Natural killer cell treated with Interleukin-12 subunit alpha and Interleukin-12 subunit beta and Interleukin-15 and Interleukin-18, amount 100 ng/mL, for 72 hours (primary cell): ENCODE measurements at regions not wholly inside any gene's neighbourhood (a gene's known extent, or its start where the extent isn't known, plus 50 kb on each side); places are given as distances from the start of the nearest gene placed in this dataset.

ENCODE experiments used
- ATAC-seq, 2 donors: fragments of 150-1000 bp; cut with Tn5 transposase in 1 of 2; sonication (Bioruptor Pico), chemical (Tn5 transposase) in 1 of 2; 2 replicates each; pipeline ENCODE4 v1.10.0; 2021
- DNase-seq: peaks from one replicate; pipeline ENCODE4 v3.0.0; 2022; ENCODE audit warnings: low spot score
- H3K27ac Mint-ChIP-seq, 2 donors: 1 replicate in 1 of 2; 2 replicates in 1 of 2; pipeline ENCODE4 v1.8.0; 2022; ENCODE audit warnings: mixed read lengths in 2 of 2, mild to moderate bottlenecking in 1 of 2, moderate library complexity in 1 of 2
- H3K27me3 Mint-ChIP-seq, 2 donors: 1 replicate in 1 of 2; 2 replicates in 1 of 2; pipeline ENCODE4 v1.8.0; 2022; ENCODE audit warnings: mixed read lengths in 2 of 2
- H3K36me3 Mint-ChIP-seq: one replicate; pipeline ENCODE4 v1.8.0; 2022; ENCODE audit warnings: mixed read lengths
- H3K4me1 Mint-ChIP-seq, 2 donors: 1 replicate in 1 of 2; 2 replicates in 1 of 2; pipeline ENCODE4 v1.8.0; 2022; ENCODE audit warnings: low read depth in 2 of 2, mixed read lengths in 2 of 2, mild to moderate bottlenecking in 1 of 2
- H3K4me3 Mint-ChIP-seq: one replicate; pipeline ENCODE4 v1.8.0; 2022; ENCODE audit warnings: mixed read lengths
- H3K9me3 Mint-ChIP-seq: 2 replicates; pipeline ENCODE4 v1.8.0; 2022; ENCODE audit warnings: mixed read lengths

DNA sequence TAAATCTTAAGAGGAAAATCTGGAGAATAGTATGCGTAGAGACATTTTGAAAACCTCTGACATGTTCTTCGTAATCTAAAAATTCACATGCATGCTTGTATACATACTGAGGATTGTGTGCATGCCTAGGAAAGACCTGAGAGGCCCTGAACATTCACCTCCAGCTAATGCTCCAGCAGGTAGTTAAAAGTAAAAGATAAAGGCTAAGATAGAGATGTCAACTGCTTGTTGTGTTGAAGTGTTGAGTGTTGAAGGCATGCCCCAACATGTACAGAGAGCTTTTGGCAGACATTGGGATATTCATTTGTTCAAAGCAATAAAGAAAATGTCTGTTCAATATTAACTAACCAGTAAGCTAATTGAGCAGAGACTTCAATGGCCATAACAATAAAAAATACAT, 118.6 kb upstream of the SYT1 start:
- Mint-ChIP-seq H3K4me1 (no peaks in the 10 kb centered on the region), H3K9me3 (peaks cover 17% of the 10 kb centered on the region), H3K27ac (no peak overlapping the region), H3K27me3 (no peaks in the 10 kb centered on the region), H3K4me3 (no peak overlapping the region), H3K36me3 (peaks cover 5% of the 10 kb centered on the region)
- DNase-seq, result no peak
- ATAC-seq, result no peak

DNA sequence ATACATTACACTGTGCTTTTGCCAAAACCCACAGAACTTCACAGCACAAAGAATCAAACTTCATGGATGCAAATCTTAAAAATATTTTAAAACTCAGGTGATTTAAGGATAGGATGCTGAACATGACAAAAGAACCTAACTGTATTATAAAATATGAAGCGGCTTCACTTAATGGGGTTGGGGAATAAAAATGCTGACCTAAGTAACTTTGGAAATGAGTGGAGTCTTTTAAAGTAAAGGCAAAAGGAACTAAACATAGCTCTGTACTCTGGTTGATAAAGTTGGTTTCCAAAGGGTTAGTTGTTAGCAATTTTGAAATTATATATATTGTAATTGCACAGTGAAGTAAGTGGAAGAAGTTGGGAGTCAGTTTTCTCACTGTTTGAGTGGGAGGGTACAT, 111.5 kb upstream of the SYT1 start:
- peaks cover 12% of the 10 kb centered on the region for H3K9me3 Mint-ChIP-seq
- ATAC-seq (no peak), DNase-seq (no peak)
- H3K27me3 Mint-ChIP-seq, result no peaks in the 10 kb centered on the region
- no peaks in the 10 kb centered on the region for H3K4me1 Mint-ChIP-seq
- peaks cover 5% of the 10 kb centered on the region for H3K36me3 Mint-ChIP-seq
- no peak overlapping the region for H3K27ac Mint-ChIP-seq
- no peak overlapping the region for H3K4me3 Mint-ChIP-seq

DNA sequence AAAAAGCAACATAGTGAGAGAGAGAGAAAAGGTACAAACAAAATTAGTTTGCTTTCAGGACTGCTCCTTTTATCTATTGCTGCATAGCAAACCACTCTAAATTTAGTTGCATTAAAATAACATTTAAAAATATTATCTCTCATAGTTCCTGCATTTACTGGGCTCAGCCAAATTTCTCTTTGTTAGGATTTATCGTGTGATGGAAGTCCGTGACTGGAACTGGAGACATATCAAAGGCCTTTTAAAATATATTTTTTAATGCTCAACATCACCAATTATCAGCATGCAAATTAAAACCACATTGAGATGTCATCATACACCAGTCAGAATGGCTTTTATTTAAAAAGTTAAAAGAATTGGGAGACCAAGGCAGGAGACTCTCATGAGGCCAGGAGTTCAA, 107.6 kb upstream of the SYT1 start:
- H3K4me3 Mint-ChIP-seq, result no peak overlapping the region
- no peaks in the 10 kb centered on the region for H3K4me1 Mint-ChIP-seq
- ATAC-seq (no peak), DNase-seq (no peak)
- no peaks in the 10 kb centered on the region for H3K36me3 Mint-ChIP-seq
- H3K27ac Mint-ChIP-seq, result no peak overlapping the region
- H3K27me3 Mint-ChIP-seq, result no peaks in the 10 kb centered on the region
- H3K9me3 Mint-ChIP-seq, result peaks cover 11% of the 10 kb centered on the region

DNA sequence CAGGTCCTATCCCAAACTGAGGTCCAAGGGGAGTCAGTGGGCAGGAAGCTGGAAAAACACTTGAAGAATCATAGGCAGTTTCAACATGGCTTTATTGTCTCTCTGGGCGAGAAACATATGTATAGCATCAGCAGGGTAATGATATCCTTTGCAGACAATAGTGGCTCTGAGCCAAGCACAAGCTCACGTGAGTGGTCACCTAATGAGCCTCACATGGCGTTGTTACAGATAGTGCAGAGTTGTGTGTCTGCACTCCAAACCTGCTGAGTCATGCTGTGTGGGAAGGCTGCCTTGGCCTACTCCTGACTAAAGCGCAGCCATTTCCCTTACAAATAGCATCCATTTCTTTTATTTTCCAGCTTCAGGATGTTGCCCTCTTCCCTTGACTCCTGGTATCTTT, 105.2 kb upstream of the SYT1 start:
- no peaks in the 10 kb centered on the region for H3K27me3 Mint-ChIP-seq
- no peak for ATAC-seq

DNA sequence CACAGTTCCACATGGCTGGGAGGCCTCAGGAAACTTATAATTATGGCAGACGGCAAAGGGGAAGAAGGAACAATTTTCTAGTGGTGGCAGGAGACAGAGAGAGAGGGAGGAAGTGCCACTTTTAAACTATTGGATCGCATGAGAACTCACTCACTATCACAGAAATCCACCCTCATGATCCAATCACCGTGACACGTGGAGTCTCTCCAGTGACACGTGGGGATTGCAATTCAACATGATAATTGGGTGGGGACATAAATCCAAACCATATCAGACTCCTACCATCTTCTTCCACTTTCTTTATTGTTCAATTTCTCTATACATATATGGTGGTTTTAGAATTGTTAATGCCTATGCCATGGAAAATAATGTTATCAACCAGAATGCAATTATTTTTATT, 103.7 kb upstream of the SYT1 start:
- no peak overlapping the region for H3K4me3 Mint-ChIP-seq
- no peak for DNase-seq
- no peak for ATAC-seq
- peaks cover 6% of the 10 kb centered on the region for H3K9me3 Mint-ChIP-seq
- H3K27ac Mint-ChIP-seq, result no peak overlapping the region
- no peaks in the 10 kb centered on the region for H3K36me3 Mint-ChIP-seq
- no peaks in the 10 kb centered on the region for H3K4me1 Mint-ChIP-seq
- no peaks in the 10 kb centered on the region for H3K27me3 Mint-ChIP-seq

More for the DNA sequence above, 105.2 kb upstream of the SYT1 start:
- Mint-ChIP-seq H3K4me1 (no peaks in the 10 kb centered on the region), H3K36me3 (no peaks in the 10 kb centered on the region), H3K9me3 (peaks cover 8% of the 10 kb centered on the region), H3K27ac (no peak overlapping the region), H3K4me3 (no peak overlapping the region)
- no peak for DNase-seq

DNA sequence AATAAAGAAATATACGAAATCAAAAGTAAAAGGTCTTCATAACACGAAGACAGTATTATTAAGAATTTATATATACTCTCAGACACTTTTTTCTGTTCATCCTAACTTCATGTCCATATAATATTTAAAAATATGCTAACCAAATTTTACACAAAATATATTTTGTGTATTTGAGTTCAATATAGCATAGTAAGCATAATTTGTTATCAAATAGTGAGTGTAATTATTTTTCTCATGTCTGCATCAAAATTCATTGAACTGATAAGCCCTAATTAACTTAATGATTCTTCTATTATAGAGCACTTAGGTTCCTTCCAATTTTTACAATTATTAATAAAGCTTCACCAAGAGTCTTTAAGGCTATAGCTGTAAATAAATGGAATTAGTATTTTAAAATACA, 99.7 kb upstream of the SYT1 start:
- no peaks in the 10 kb centered on the region for H3K36me3 Mint-ChIP-seq
- DNase-seq (no peak), ATAC-seq (no peak)
- no peak overlapping the region for H3K4me3 Mint-ChIP-seq
- no peaks in the 10 kb centered on the region for H3K4me1 Mint-ChIP-seq
- no peak overlapping the region for H3K27ac Mint-ChIP-seq
- H3K9me3 Mint-ChIP-seq, result peaks cover 7% of the 10 kb centered on the region
- no peaks in the 10 kb centered on the region for H3K27me3 Mint-ChIP-seq

DNA sequence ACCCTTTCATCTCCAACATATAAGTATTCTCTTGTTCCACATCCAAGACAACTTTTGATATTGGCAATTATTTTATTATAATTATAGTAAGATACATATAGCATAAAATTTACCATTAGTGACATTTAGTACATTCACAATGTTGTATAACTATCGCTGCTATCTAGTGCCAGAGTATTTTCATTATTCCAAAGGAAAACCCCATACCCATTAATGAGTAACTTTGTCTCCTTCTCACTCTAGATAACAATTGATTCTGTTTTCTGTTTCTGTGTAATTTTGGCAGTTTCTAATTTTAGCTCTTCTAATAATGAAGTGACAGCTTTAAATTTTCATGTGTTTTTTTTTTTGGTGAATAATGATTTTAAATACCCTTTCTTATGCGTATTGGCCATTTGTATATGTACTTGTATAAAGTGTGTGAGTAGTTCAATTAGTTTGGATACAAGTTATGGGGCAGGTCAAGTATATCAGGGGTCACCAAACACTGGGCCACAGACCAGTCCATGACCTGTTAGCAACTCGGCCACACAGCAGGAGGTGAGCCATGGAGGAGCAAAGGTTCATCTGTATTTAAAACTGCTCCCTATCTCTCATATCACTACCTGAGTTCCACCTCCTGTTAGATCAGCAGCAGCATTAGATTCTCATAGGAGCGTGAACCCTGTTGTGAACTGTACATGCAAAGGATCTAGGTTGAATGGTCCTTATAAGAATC, 97.2 kb upstream of the SYT1 start:
- Mint-ChIP-seq H3K4me3 (no peak overlapping the region), H3K27me3 (no peaks in the 10 kb centered on the region), H3K27ac (no peak overlapping the region), H3K36me3 (no peaks in the 10 kb centered on the region), H3K4me1 (no peaks in the 10 kb centered on the region), H3K9me3 (peaks cover 8% of the 10 kb centered on the region)
- ATAC-seq, result no peak
- DNase-seq, result no peak

DNA sequence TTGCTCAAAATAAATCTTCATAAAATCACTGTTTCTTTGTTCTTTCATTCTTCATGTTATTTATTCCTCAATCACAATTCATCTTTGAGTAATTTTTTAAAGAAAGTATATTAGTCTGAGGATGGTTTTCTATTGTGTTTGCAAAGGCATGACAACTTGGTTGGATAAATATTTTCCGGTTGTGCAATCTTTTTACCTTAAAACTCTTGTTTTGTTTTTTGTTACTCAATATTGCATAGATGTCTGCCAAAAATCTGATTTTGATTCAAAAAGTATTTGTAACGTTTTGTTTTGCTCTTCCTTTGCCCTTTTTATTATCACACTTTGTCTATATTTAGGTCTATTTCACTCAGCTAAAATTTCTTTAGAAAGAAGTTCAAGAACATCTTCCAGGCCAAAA, 86.2 kb upstream of the SYT1 start:
- Mint-ChIP-seq H3K36me3 (no peaks in the 10 kb centered on the region), H3K9me3 (peaks cover 4% of the 10 kb centered on the region), H3K27ac (no peak overlapping the region), H3K4me1 (no peaks in the 10 kb centered on the region), H3K4me3 (no peak overlapping the region), H3K27me3 (no peaks in the 10 kb centered on the region)
- DNase-seq (no peak), ATAC-seq (no peak)

DNA sequence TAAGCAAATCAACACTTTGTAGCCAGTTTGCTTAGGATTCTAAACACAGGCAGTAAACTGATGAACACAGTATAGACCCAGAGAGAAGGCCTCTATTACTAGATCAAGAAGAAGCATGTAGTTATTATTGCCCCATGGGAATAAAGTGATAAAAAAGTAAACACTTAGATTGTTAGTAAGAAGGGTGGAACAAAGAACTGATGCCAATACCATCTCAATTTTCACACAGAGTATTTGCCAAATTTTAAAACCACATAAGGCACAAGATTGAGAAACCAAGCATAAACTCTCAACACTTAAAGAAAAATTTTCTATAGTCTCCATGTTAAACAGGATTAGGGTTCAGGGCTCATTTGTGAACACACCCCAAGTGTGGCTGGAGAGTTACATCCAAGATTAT, 77.0 kb upstream of the SYT1 start:
- Mint-ChIP-seq H3K4me3 (no peak overlapping the region), H3K36me3 (no peaks in the 10 kb centered on the region), H3K4me1 (no peaks in the 10 kb centered on the region), H3K27ac (no peak overlapping the region), H3K27me3 (no peaks in the 10 kb centered on the region), H3K9me3 (peaks cover 5% of the 10 kb centered on the region)
- no peak for ATAC-seq
- DNase-seq, result no peak

DNA sequence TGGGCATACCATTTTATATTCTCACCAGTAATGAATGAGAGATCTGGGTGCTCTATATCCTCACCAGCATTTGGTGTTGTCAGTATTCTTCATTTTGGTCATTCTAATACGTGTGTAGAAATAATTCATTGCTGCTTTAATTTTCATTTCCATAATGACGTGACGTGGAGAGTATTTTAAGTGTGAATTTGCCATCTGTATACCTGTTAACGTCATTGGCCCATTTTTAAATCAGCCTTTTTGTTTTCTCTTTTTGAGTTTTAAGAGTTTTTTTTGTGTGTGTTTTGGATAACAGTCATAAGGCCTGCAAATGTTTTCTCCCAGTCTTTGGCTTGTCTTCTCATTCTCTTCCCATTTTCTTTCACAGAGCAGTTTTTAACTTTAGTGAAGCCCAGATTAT, 74.4 kb upstream of the SYT1 start:
- H3K36me3 Mint-ChIP-seq, result no peaks in the 10 kb centered on the region
- no peak for ATAC-seq
- H3K27me3 Mint-ChIP-seq, result no peaks in the 10 kb centered on the region
- no peak overlapping the region for H3K4me3 Mint-ChIP-seq
- peaks cover 13% of the 10 kb centered on the region for H3K9me3 Mint-ChIP-seq
- no peak for DNase-seq
- no peak overlapping the region for H3K27ac Mint-ChIP-seq
- no peaks in the 10 kb centered on the region for H3K4me1 Mint-ChIP-seq

DNA sequence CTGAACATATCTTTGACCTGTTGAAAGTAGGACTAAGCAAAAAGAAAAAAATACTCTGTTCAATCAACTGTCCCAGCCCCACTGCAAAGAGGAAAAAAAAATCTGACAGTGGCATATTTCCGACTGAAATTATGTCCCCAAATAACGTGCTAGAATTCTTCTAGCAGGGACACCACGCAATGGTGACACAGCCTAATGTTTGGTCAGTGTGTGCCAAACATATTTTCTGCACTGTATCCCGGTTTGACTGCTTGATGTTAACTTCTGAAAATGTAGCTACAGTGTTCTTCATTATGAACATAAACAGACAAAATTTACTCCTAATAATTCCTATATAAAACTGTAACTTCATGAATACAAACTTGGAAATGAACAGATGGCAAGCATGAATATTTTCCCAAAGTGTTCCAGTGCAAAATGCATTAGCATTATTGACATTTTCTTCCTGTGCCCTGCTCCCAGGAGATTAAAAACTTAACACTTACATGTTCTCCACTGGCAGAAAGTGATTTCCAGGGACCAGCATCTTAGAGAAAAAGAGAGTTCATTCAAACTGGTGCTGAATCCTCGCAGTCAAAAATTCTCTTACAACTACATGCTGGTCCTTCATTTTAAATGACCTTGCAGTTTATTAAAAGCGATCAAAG, 72.4 kb upstream of the SYT1 start:
- no peak overlapping the region for H3K27ac Mint-ChIP-seq
- no peak overlapping the region for H3K4me3 Mint-ChIP-seq
- ATAC-seq, result no peak
- H3K9me3 Mint-ChIP-seq, result peaks cover 17% of the 10 kb centered on the region
- no peaks in the 10 kb centered on the region for H3K36me3 Mint-ChIP-seq
- no peaks in the 10 kb centered on the region for H3K27me3 Mint-ChIP-seq
- no peak for DNase-seq
- H3K4me1 Mint-ChIP-seq, result no peaks in the 10 kb centered on the region

DNA sequence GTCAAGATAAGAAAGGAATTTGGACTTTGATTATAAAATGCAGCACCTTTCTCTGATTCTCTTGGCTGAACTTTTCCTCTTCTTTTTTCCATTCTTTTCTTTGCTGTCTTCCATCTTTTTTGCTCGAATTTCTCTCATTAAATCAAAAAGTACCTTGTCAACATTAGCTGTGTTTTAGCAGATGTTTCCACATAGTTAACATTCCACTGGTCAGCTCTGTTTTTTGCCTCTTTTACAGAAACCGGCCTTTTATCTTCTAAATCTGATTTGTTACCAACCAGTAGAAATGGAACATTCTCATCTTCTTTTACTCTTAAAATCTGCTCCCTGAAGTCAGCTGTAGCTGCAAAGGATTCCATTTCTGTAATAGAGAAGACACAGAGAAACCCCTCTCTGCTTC, 71.1 kb upstream of the SYT1 start:
- no peak overlapping the region for H3K4me3 Mint-ChIP-seq

DNA sequence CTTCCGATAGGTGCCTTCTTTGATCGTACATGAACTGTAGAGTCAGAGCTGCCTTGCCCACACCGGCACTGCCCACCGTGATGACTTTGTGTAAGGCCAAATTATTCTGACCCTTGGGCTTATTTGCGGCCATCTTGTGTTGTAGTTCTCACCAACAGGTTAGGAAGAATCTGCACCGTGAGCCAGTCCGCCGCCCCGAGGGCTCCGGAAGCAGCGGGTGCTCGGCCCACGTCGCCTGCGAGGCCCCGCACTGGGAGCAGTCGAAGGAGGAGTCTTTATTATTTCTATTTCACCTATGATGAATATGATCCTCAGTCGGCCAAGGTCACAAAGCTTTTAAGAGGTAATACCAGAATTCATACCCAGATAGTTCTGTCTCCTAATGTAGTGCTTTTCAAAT, 70.6 kb upstream of the SYT1 start:
- H3K9me3 Mint-ChIP-seq, result peaks cover 14% of the 10 kb centered on the region
- H3K4me1 Mint-ChIP-seq, result no peaks in the 10 kb centered on the region
- no peak for DNase-seq
- ATAC-seq, result no peak
- H3K36me3 Mint-ChIP-seq, result no peaks in the 10 kb centered on the region
- no peaks in the 10 kb centered on the region for H3K27me3 Mint-ChIP-seq
- H3K27ac Mint-ChIP-seq, result no peak overlapping the region
- no peak overlapping the region for H3K4me3 Mint-ChIP-seq

More for the DNA sequence above, 71.1 kb upstream of the SYT1 start:
- ATAC-seq (no peak), DNase-seq (no peak)
- Mint-ChIP-seq H3K27ac (no peak overlapping the region), H3K36me3 (no peaks in the 10 kb centered on the region), H3K27me3 (no peaks in the 10 kb centered on the region), H3K9me3 (peaks cover 14% of the 10 kb centered on the region), H3K4me1 (no peaks in the 10 kb centered on the region)

DNA sequence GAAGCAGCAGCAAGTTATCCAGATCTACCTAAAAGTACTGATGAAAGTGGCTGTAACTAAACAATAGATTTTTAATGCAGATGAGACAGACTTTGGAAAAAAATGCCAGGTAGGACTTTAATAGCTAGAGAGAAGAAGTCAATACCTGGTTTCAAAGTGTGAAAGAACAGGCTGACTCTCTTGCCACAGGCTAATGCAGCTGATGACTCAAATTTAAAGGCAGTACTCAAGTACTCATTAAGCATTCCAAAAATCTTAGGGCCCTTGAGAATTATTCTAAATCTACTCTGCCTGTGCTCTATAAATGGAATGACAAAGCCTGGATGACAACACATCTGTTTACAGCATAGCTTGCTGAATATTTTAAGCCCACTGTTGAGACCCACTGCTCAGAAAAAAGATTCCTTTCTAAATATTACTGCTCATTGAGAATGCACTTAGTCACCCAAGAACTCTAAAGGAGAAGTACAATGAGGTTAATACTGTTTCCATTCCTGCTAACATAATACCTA, 68.6 kb upstream of the SYT1 start:
- Mint-ChIP-seq H3K27ac (no peak overlapping the region), H3K4me1 (no peaks in the 10 kb centered on the region), H3K9me3 (peaks cover 14% of the 10 kb centered on the region), H3K4me3 (no peak overlapping the region), H3K27me3 (no peaks in the 10 kb centered on the region), H3K36me3 (no peaks in the 10 kb centered on the region)
- DNase-seq, result no peak
- ATAC-seq, result no peak
